HCT116 (cell line): ENCODE measurements at regions not wholly inside any gene's neighbourhood (a gene's known extent, or its start where the extent isn't known, plus 50 kb on each side); places are given as distances from the start of the nearest gene placed in this dataset.

Experiments
- ATAC-seq: fragments of 200-7000 bp; cut with Tn5 transposase; 2 replicates; pipeline ENCODE4 v1.9.1; 2020; ENCODE audit warnings: mild to moderate bottlenecking, moderate library complexity
- BruUV-seq: library from RNA; stranded (reverse); fragments of 400-500 nt; replicated peaks from 2 replicates; lab custom pipeline; 2021; lab: Mats Ljungman, UMichigan
- CTCF ChIA-PET: fragments of 300-600 bp; sonication (Branson Sonifier 250); formaldehyde crosslinking; loops from one replicate; lab custom pipeline; 2021; ENCODE audit warnings: antibody characterized with exemption; lab: Charles Lee
- POLR2A ChIA-PET: fragments of 300-600, 350-600 bp; sonication (Branson Sonifier 250); formaldehyde crosslinking; loops from one replicate; lab custom pipeline; 2021; ENCODE audit warnings: antibody characterized with exemption; lab: Charles Lee
- RAD21 ChIA-PET, 2 experiments: fragments of 300-600 bp; sonication (Branson Sonifier 250); formaldehyde crosslinking; loops; one replicate each; lab custom pipeline; 2023; ENCODE audit warnings: low total read pairs in 2 of 2; ENCODE audit not compliant: uncharacterized antibody in 2 of 2, unreplicated experiment in 2 of 2, low non-redundant PET in 1 of 2; lab: Charles Lee
- DNase-seq: peaks from one replicate; pipeline ENCODE4 v3.0.0-alpha.2; 2010; ENCODE audit warnings: low read depth, low spot score
- H2AFZ ChIP-seq: fragments of 200-600 bp; shearing (Covaris generic), sonication (generic); 2 replicates; pipeline ENCODE4 v1.6.1; 2017; ENCODE audit warnings: low read depth, mixed run types, mixed read lengths, antibody characterized with exemption, low read length; ENCODE audit not compliant: poor library complexity, severe bottlenecking
- H3K27ac ChIP-seq: 2 replicates; pipeline ENCODE4 v1.5.1; 2012; ENCODE audit warnings: low read depth, low read length
- H3K27me3 ChIP-seq: fragments of 200-600 bp; sonication (generic); 2 replicates; pipeline ENCODE4 v1.6.1; 2016; ENCODE audit warnings: mixed run types, low read length, mixed read lengths; ENCODE audit not compliant: insufficient read depth
- H3K36me3 ChIP-seq, 2 experiments: fragments of 200-500 bp in 1 of 2; fragments of 200-600 bp in 1 of 2; sonication (Bioruptor generic) in 1 of 2; sonication (generic) in 1 of 2; 2 replicates each; pipeline versions ENCODE4 v1.5.1 to v1.6.1; 2014 to 2016; ENCODE audit warnings: low read length in 2 of 2, inconsistent platforms in 1 of 2, mixed read lengths in 1 of 2, mixed run types in 1 of 2; ENCODE audit not compliant: insufficient read depth in 2 of 2, control insufficient read depth in 1 of 2
- H3K4me1 ChIP-seq, 2 experiments: fragments of 200-600 bp in 1 of 2; sonication (generic) in 1 of 2; 2 replicates each; pipeline versions ENCODE4 v1.5.1 to v1.6.1; 2012 to 2017; ENCODE audit warnings: low read length in 2 of 2, inconsistent platforms in 1 of 2, mild to moderate bottlenecking in 1 of 2, mixed read lengths in 1 of 2, mixed run types in 1 of 2, moderate library complexity in 1 of 2; ENCODE audit not compliant: insufficient read depth in 2 of 2, control insufficient read depth in 1 of 2
- H3K4me2 ChIP-seq: fragments of 200-600 bp; sonication (generic); 2 replicates; pipeline ENCODE4 v1.6.1; 2017; ENCODE audit warnings: mixed run types, low read length, mixed read lengths
- H3K4me3 ChIP-seq, 2 experiments: fragments of 200-600 bp in 1 of 2; sonication (generic) in 1 of 2; replicated peaks in 1 of 2; 2 replicates each; pipeline ENCODE4 v1.5.1; 2011 to 2016; ENCODE audit warnings: low read length in 2 of 2, control low read depth in 1 of 2, low read depth in 1 of 2, mild to moderate bottlenecking in 1 of 2, mixed read lengths in 1 of 2, mixed run types in 1 of 2
- H3K79me2 ChIP-seq: fragments of 200-600 bp; sonication (generic); 2 replicates; pipeline ENCODE4 v1.6.1; 2017; ENCODE audit warnings: mild to moderate bottlenecking, mixed run types, low read length, moderate library complexity, mixed read lengths; ENCODE audit not compliant: insufficient read depth
- H3K9ac ChIP-seq: fragments of 200-600 bp; sonication (generic); 2 replicates; pipeline ENCODE4 v1.6.1; 2016; ENCODE audit warnings: low read length, mixed read lengths
- H3K9me2 ChIP-seq: fragments of 200-600 bp; sonication (generic), shearing (Covaris generic); 2 replicates; pipeline ENCODE4 v1.6.1; 2017; ENCODE audit warnings: mixed run types, mild to moderate bottlenecking, moderate library complexity; ENCODE audit not compliant: insufficient read depth
- H3K9me3 ChIP-seq, 2 experiments: fragments of 200-500 bp in 1 of 2; fragments of 200-600 bp in 1 of 2; sonication (Bioruptor generic) in 1 of 2; sonication (generic) in 1 of 2; 2 replicates each; pipeline ENCODE4 v1.6.1; 2014 to 2017; ENCODE audit warnings: low read length in 2 of 2, mixed read lengths in 2 of 2, inconsistent platforms in 1 of 2, low read depth in 1 of 2, mild to moderate bottlenecking in 1 of 2, mixed run types in 1 of 2, moderate library complexity in 1 of 2; ENCODE audit not compliant: control insufficient read depth in 1 of 2, insufficient read depth in 1 of 2
- H4K20me1 ChIP-seq: fragments of 200-600 bp; sonication (generic), shearing (Covaris generic); 2 replicates; pipeline ENCODE4 v1.6.1; 2017; ENCODE audit warnings: mixed run types, mild to moderate bottlenecking, moderate library complexity; ENCODE audit not compliant: insufficient read depth
- ATF3 ChIP-seq: IDR thresholded peaks from 2 replicates; pipeline ENCODE4 v1.6.1; 2012
- EZH2phosphoT487 ChIP-seq: fragments of 200-600 bp; IDR thresholded peaks from 2 replicates; pipeline ENCODE4 v1.6.1; 2018; ENCODE audit warnings: antibody characterized with exemption, borderline replicate concordance
- FOSL1 ChIP-seq: IDR thresholded peaks from 2 replicates; pipeline ENCODE4 v1.6.1; 2012; ENCODE audit warnings: low read depth
- JUND ChIP-seq: IDR thresholded peaks from 2 replicates; pipeline ENCODE4 v1.6.1; 2012
- MAX ChIP-seq: IDR thresholded peaks from 2 replicates; pipeline ENCODE4 v1.6.1; 2012
- POLR2AphosphoS5 ChIP-seq: IDR thresholded peaks from 2 replicates; pipeline ENCODE4 v1.6.1; 2011; ENCODE audit warnings: mild to moderate bottlenecking, low read depth, low read length, moderate library complexity
- RAD21 ChIP-seq: IDR thresholded peaks from 2 replicates; pipeline ENCODE4 v1.6.1; 2012; ENCODE audit warnings: low read depth, mild to moderate bottlenecking
- SIN3A ChIP-seq: IDR thresholded peaks from 2 replicates; pipeline ENCODE4 v1.6.1; 2012; ENCODE audit warnings: low read depth
- SP1 ChIP-seq: IDR thresholded peaks from 2 replicates; pipeline ENCODE4 v1.6.1; 2012; ENCODE audit warnings: low read depth
- TCF7L2 ChIP-seq: IDR thresholded peaks from 2 replicates; pipeline ENCODE4 v1.7.0; 2011; ENCODE audit warnings: borderline replicate concordance, inconsistent platforms; ENCODE audit not compliant: insufficient read depth, insufficient read length; ENCODE audit errors: extremely low read depth
- YY1 ChIP-seq: IDR thresholded peaks from 2 replicates; pipeline ENCODE4 v1.6.1; 2011; ENCODE audit warnings: low read length, low read depth, moderate library complexity, mild to moderate bottlenecking; ENCODE audit not compliant: insufficient replicate concordance; ENCODE audit errors: extremely low read depth
- ZFX ChIP-seq: fragments of 450-650 bp; IDR thresholded peaks from 2 replicates; pipeline ENCODE4 v1.6.1; 2017
- ZNF274 ChIP-seq: fragments of 200-500 bp; sonication (Bioruptor generic); IDR thresholded peaks from 2 replicates; pipeline ENCODE4 v1.6.1; 2014; ENCODE audit warnings: mild to moderate bottlenecking, low read depth, low read length, inconsistent platforms
- intact Hi-C: fragments of 100-400 bp; cut with micrococcal nuclease; formaldehyde crosslinking; loops from 2 replicates; pipeline ENCODE4 v1.10.0; 2022

GRCh38 chr2:201962774-201963562 is 70.7 kb upstream of the FZD7 start:
- intact Hi-C loops = no loop called here
- Histone ChIP-seq H3K4me3 (no peak overlapping the region), H3K79me2 (no peaks in the 10 kb centered on the region), H3K4me1 (no peaks in the 10 kb centered on the region), H3K4me2 (no peak overlapping the region), H3K27ac (no peak overlapping the region), H4K20me1 (no peaks in the 10 kb centered on the region), H2AFZ (no peak overlapping the region), H3K27me3 (peaks cover 4% of the 10 kb centered on the region; the same call in 1 of the 2 replicates), H3K9ac (no peak overlapping the region), H3K9me3 (no peaks in the 10 kb centered on the region), H3K36me3 (no peaks in the 10 kb centered on the region), H3K9me2 (no peaks in the 10 kb centered on the region)
- no TSS peak for BruUV-seq
- ChIA-PET CTCF (no interaction called here), POLR2A (no interaction called here), RAD21 (no interaction called here)
- DNase-seq (no peak), ATAC-seq (no peak)
- no peak for TF ChIP-seq ZFX
- TF ChIP-seq SIN3A = no peak
- no peak for TF ChIP-seq ATF3
- TF ChIP-seq FOSL1 = no peak

- Histone ChIP-seq H3K27ac (no peak overlapping the region), H3K9me3 (no peaks in the 10 kb centered on the region), H3K9ac (no peak overlapping the region), H3K4me2 (no peak overlapping the region), H3K27me3 (peaks cover 4% of the 10 kb centered on the region; the same call in 1 of the 2 replicates), H3K79me2 (no peaks in the 10 kb centered on the region), H3K9me2 (no peaks in the 10 kb centered on the region), H3K36me3 (no peaks in the 10 kb centered on the region), H3K4me1 (no peaks in the 10 kb centered on the region), H3K4me3 (no peak overlapping the region), H2AFZ (no peak overlapping the region), H4K20me1 (no peaks in the 10 kb centered on the region)
- no TSS peak for BruUV-seq
- ChIA-PET CTCF (no interaction called here), RAD21 (no interaction called here), POLR2A (no interaction called here)
- TF ChIP-seq EZH2phosphoT487 (no peak), YY1 (no peak), TCF7L2 (no peak), JUND (no peak), RAD21 (no peak), SP1 (no peak), SIN3A (no peak), MAX (no peak), ZNF274 (no peak), FOSL1 (no peak), POLR2AphosphoS5 (no peak), ATF3 (no peak)
- DNase-seq (no peak), ATAC-seq (no peak)
- intact Hi-C loops = no loop called here
Observed at GRCh38 chr2:201964011-201964410, 69.6 kb upstream of the FZD7 start.
